ENCODE measurements at regions not wholly inside any gene's neighbourhood (a gene's known extent, or its start where the extent isn't known, plus 50 kb on each side); places are given as distances from the start of the nearest gene placed in this dataset.

DNA sequence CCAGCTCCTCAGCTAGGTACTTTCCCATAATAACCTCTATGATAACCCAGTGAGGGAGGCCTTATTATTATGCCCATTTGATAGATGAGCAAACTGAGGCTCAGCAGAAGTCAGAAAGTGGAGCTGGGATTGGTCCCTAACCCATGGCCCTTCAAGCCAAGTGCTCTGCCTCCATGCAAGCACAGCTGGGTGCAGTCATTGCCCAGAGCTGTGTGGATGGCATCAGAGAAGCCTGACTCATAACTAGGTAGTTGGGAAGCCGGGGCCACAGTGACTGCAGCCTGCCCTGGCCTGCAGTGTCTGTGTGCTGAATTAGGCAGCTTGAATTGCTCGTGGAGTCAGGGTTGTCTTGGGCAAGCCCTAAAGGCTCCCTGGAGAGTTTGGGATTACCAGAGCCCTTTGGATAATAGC lies 89.9 kb upstream of the SLC2A1 start:
- TF ChIP-seq CTCF (IDR thresholded peaks at IDR 0.05) (no peak), POLR2AphosphoS5 (IDR thresholded peaks at IDR 0.05; ENCODE audit: insufficient read depth in 1 of 2, low read depth in 1 of 2) (peak; percentile 32 to 60), POLR2A (IDR thresholded peaks at IDR 0.05) (no peak)

Measured in vagina (tissue), 2 donors.